HEK293 (cell line): ENCODE measurements at regions not wholly inside any gene's neighbourhood (a gene's known extent, or its start where the extent isn't known, plus 50 kb on each side); places are given as distances from the start of the nearest gene placed in this dataset.
A peak's percentile ranks its signal among the peaks of the same experiment; 100 is the strongest.

Experiments
- CTCF ChIA-PET: fragments of 350-600 bp; formaldehyde crosslinking; extraction: SDS; loops from one replicate; lab custom pipeline; 2021; ENCODE audit warnings: antibody characterized with exemption; lab: Yijun Ruan, JAX
- POLR2A ChIA-PET: fragments of 300-600 bp; formaldehyde crosslinking; extraction: SDS; loops from one replicate; lab custom pipeline; 2020; ENCODE audit warnings: antibody characterized with exemption, inconsistent platforms; lab: Yijun Ruan, JAX
- H3K27ac ChIP-seq: fragments of 200-500 bp; sonication (Bioruptor generic); 2 replicates; pipeline ENCODE4 v1.5.1; 2014; ENCODE audit warnings: low read depth, low read length, control low read depth, inconsistent platforms; ENCODE audit errors: extremely low read depth
- H3K36me3 ChIP-seq, 2 experiments: fragments of 200-500 bp in 1 of 2; sonication (Bioruptor generic) in 1 of 2; 1 replicate in 1 of 2; 2 replicates in 1 of 2; pipeline ENCODE4 v1.5.1; 2014 to 2017; ENCODE audit warnings: inconsistent platforms in 2 of 2, low read length in 2 of 2; ENCODE audit not compliant: control insufficient read depth in 2 of 2, insufficient read depth in 1 of 2
- H3K4me1 ChIP-seq: fragments of 200-500 bp; sonication (Bioruptor generic); 2 replicates; pipeline ENCODE4 v1.5.1; 2014; ENCODE audit warnings: mild to moderate bottlenecking, low read length, inconsistent platforms; ENCODE audit not compliant: control insufficient read depth, insufficient read depth
- H3K4me3 ChIP-seq: 2 replicates; pipeline ENCODE4 v1.5.1; 2011; ENCODE audit warnings: low read depth, mild to moderate bottlenecking, control low read depth, low read length, moderate library complexity
- H3K9me3 ChIP-seq: fragments of 200-500 bp; sonication (Bioruptor generic); 2 replicates; pipeline ENCODE4 v1.5.1; 2014; ENCODE audit warnings: low read depth, low read length, inconsistent platforms; ENCODE audit not compliant: control insufficient read depth, insufficient read depth
- ATF2 ChIP-seq: fragments of 450-650 bp; formaldehyde crosslinking; IDR thresholded peaks from 2 replicates; pipeline ENCODE4 v1.5.1; 2016; ENCODE audit warnings: missing biosample characterization, missing genetic modification characterization, low read depth
- CTCF ChIP-seq: fragments of 450-650 bp; formaldehyde crosslinking; IDR thresholded peaks from 2 replicates; pipeline ENCODE4 v1.5.1; 2016; ENCODE audit warnings: missing biosample characterization, missing genetic modification characterization
- GFI1B ChIP-seq: fragments of 450-650 bp; formaldehyde crosslinking; IDR thresholded peaks from 2 replicates; pipeline ENCODE4 v1.5.1; 2016; ENCODE audit warnings: missing biosample characterization, missing genetic modification characterization
- GLI4 ChIP-seq: fragments of 450-650 bp; formaldehyde crosslinking; IDR thresholded peaks from 2 replicates; pipeline ENCODE4 v1.5.1; 2016; ENCODE audit warnings: missing biosample characterization, missing genetic modification characterization
- GLIS1 ChIP-seq: fragments of 450-650 bp; formaldehyde crosslinking; IDR thresholded peaks from 2 replicates; pipeline ENCODE4 v1.5.1; 2016; ENCODE audit warnings: missing biosample characterization, missing genetic modification characterization
- IKZF3 ChIP-seq: fragments of 450-650 bp; IDR thresholded peaks from 2 replicates; pipeline ENCODE4 v1.5.0; 2018; ENCODE audit warnings: missing biosample characterization, mild to moderate bottlenecking, missing genetic modification characterization, moderate library complexity
- INSM2 ChIP-seq: fragments of 450-650 bp; formaldehyde crosslinking; IDR thresholded peaks from 2 replicates; pipeline ENCODE4 v1.5.1; 2016; ENCODE audit warnings: missing biosample characterization, missing genetic modification characterization
- KLF8 ChIP-seq: fragments of 450-650 bp; formaldehyde crosslinking; IDR thresholded peaks from 2 replicates; pipeline ENCODE4 v1.5.1; 2016; ENCODE audit warnings: missing biosample characterization, missing genetic modification characterization
- SCRT2 ChIP-seq: fragments of 450-650 bp; formaldehyde crosslinking; IDR thresholded peaks from 2 replicates; pipeline ENCODE4 v1.5.1; 2016; ENCODE audit warnings: missing biosample characterization, missing genetic modification characterization
- TCF7L2 ChIP-seq: IDR thresholded peaks from 2 replicates; pipeline ENCODE4 v1.6.1; 2011; ENCODE audit warnings: low read depth, mild to moderate bottlenecking, inconsistent platforms, low read length, moderate library complexity, borderline replicate concordance
- ZBTB17 ChIP-seq: fragments of 450-650 bp; formaldehyde crosslinking; IDR thresholded peaks from 2 replicates; pipeline ENCODE4 v1.5.1; 2016; ENCODE audit warnings: missing biosample characterization, missing genetic modification characterization
- ZNF132 ChIP-seq: fragments of 450-650 bp; formaldehyde crosslinking; IDR thresholded peaks from 2 replicates; pipeline ENCODE4 v1.5.1; 2017; ENCODE audit warnings: missing biosample characterization, missing genetic modification characterization, borderline replicate concordance
- ZNF146 ChIP-seq: fragments of 450-650 bp; formaldehyde crosslinking; IDR thresholded peaks from 2 replicates; pipeline ENCODE4 v1.5.1; 2016; ENCODE audit warnings: missing biosample characterization, missing genetic modification characterization
- ZNF184 ChIP-seq: fragments of 450-650 bp; IDR thresholded peaks from 2 replicates; pipeline ENCODE4 v1.5.1; 2018; ENCODE audit warnings: missing biosample characterization, mild to moderate bottlenecking, missing genetic modification characterization
- ZNF292 ChIP-seq: fragments of 450-650 bp; formaldehyde crosslinking; IDR thresholded peaks from 2 replicates; pipeline ENCODE4 v1.5.1; 2016; ENCODE audit warnings: low read depth, missing biosample characterization, missing genetic modification characterization, borderline replicate concordance
- ZNF37A ChIP-seq: fragments of 450-650 bp; IDR thresholded peaks from 2 replicates; pipeline ENCODE4 v1.5.1; 2018; ENCODE audit warnings: missing biosample characterization, missing genetic modification characterization
- ZNF404 ChIP-seq: fragments of 450-650 bp; formaldehyde crosslinking; IDR thresholded peaks from 2 replicates; pipeline ENCODE4 v1.5.1; 2017; ENCODE audit warnings: missing biosample characterization, missing genetic modification characterization
- ZNF426 ChIP-seq: fragments of 450-650 bp; formaldehyde crosslinking; IDR thresholded peaks from 2 replicates; pipeline ENCODE4 v1.5.1; 2017; ENCODE audit warnings: missing biosample characterization, missing genetic modification characterization, mild to moderate bottlenecking, inconsistent platforms, moderate library complexity
- ZNF433 ChIP-seq: fragments of 450-650 bp; formaldehyde crosslinking; IDR thresholded peaks from 2 replicates; pipeline ENCODE4 v1.5.1; 2016; ENCODE audit warnings: missing biosample characterization, missing genetic modification characterization, low read depth
- ZNF48 ChIP-seq: fragments of 450-650 bp; formaldehyde crosslinking; IDR thresholded peaks from 2 replicates; pipeline ENCODE4 v1.5.1; 2016; ENCODE audit warnings: missing biosample characterization, missing genetic modification characterization
- ZNF600 ChIP-seq: fragments of 450-650 bp; formaldehyde crosslinking; IDR thresholded peaks from 2 replicates; pipeline ENCODE4 v1.5.1; 2016; ENCODE audit warnings: missing biosample characterization, missing genetic modification characterization
- ZNF707 ChIP-seq: fragments of 450-650 bp; formaldehyde crosslinking; IDR thresholded peaks from 2 replicates; pipeline ENCODE4 v1.5.1; 2016; ENCODE audit warnings: missing biosample characterization, missing genetic modification characterization
- TF ChIP-seq, protein P1 (sequence below): fragments of 450-650 bp; formaldehyde crosslinking; IDR thresholded peaks from 2 replicates; pipeline ENCODE4 v1.5.1; 2016; ENCODE audit warnings: missing biosample characterization, missing genetic modification characterization
- TF ChIP-seq, protein P2 (sequence below): fragments of 450-650 bp; formaldehyde crosslinking; IDR thresholded peaks from 2 replicates; pipeline ENCODE4 v1.5.1; 2016; ENCODE audit warnings: missing biosample characterization, missing genetic modification characterization
- TF ChIP-seq, protein P3 (sequence below): fragments of 450-650 bp; formaldehyde crosslinking; IDR thresholded peaks from 2 replicates; pipeline ENCODE4 v1.5.1; 2016; ENCODE audit warnings: missing biosample characterization, missing genetic modification characterization

GRCh38 chr21:16768096-16768495 is 744.7 kb upstream of the CXADR start (continued):
- TF ChIP-seq ZNF707 = no peak
- TF ChIP-seq ZNF132 = no peak
- TF ChIP-seq, protein P1, sequence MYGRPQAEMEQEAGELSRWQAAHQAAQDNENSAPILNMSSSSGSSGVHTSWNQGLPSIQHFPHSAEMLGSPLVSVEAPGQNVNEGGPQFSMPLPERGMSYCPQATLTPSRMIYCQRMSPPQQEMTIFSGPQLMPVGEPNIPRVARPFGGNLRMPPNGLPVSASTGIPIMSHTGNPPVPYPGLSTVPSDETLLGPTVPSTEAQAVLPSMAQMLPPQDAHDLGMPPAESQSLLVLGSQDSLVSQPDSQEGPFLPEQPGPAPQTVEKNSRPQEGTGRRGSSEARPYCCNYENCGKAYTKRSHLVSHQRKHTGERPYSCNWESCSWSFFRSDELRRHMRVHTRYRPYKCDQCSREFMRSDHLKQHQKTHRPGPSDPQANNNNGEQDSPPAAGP (tag by site-specific recombination) = no peak
- no peak for TF ChIP-seq ZNF292 (tag by site-specific recombination)
- no peak for TF ChIP-seq IKZF3
- no peak for TF ChIP-seq GLI4 (tag by site-specific recombination)
- no peak for TF ChIP-seq ZNF37A (tag by site-specific recombination)
- no peak for TF ChIP-seq ZNF433 (tag by site-specific recombination)

DNA sequence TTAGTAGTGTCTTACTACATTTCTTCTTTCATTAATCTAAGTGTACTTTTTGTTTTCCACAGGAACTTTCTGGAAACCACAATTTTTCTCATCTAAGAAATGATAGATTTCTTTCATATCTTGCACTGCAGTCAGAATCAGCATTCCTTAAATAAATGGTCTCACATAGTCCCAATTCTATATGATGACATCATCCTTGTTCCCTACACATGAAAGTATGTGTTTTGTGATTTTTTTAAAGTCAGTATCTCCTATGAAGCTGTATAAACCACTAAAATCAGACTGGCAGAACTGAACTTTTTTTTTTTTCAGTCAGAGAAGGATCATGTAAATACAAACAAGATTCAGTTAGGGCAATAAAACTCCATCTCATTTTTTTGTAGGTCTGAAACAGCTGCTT is 742.6 kb upstream of the CXADR start:
- CTCF ChIA-PET = no interaction called here
- H3K27ac ChIP-seq = no peak overlapping the region

DNA sequence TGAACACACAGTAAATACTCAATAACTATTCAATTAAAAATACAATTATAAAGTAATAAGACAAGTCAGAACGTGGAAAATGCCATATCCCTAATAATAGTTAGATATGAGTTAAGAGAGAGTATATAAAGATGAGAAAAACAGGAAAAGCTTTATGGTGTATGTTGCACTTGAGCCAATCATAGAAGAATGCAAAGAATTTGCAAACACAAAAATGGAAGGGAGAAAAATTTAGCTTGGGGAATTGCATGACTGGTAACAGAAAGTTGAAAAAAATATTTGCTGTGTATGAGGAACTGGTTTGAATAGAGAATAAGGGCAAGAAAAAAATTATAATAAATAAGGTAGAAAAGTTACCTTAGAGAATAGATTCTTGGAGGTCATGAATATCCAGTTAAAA is 739.6 kb upstream of the CXADR start:
- Histone ChIP-seq H3K4me1 (no peaks in the 10 kb centered on the region), H3K36me3 (no peaks in the 10 kb centered on the region), H3K27ac (no peak overlapping the region), H3K9me3 (no peaks in the 10 kb centered on the region), H3K4me3 (no peak overlapping the region)
- no peak for TF ChIP-seq ZNF404 (tag by site-specific recombination)
- TF ChIP-seq, protein P2, sequence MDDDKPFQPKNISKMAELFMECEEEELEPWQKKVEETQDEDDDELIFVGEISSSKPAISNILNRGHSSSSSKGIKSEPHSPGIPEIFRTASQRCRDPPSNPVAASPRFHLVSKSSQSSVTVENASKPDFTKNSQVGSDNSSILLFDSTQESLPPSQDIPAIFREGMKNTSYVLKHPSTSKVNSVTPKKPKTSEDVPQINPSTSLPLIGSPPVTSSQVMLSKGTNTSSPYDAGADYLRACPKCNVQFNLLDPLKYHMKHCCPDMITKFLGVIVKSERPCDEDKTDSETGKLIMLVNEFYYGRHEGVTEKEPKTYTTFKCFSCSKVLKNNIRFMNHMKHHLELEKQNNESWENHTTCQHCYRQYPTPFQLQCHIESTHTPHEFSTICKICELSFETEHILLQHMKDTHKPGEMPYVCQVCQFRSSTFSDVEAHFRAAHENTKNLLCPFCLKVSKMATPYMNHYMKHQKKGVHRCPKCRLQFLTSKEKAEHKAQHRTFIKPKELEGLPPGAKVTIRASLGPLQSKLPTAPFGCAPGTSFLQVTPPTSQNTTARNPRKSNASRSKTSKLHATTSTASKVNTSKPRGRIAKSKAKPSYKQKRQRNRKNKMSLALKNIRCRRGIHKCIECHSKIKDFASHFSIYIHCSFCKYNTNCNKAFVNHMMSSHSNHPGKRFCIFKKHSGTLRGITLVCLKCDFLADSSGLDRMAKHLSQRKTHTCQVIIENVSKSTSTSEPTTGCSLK = no peak
- TF ChIP-seq GFI1B (tag by site-specific recombination) = no peak
- TF ChIP-seq TCF7L2 = no peak
- TF ChIP-seq INSM2 (tag by site-specific recombination) = no peak
- TF ChIP-seq, protein P3, sequence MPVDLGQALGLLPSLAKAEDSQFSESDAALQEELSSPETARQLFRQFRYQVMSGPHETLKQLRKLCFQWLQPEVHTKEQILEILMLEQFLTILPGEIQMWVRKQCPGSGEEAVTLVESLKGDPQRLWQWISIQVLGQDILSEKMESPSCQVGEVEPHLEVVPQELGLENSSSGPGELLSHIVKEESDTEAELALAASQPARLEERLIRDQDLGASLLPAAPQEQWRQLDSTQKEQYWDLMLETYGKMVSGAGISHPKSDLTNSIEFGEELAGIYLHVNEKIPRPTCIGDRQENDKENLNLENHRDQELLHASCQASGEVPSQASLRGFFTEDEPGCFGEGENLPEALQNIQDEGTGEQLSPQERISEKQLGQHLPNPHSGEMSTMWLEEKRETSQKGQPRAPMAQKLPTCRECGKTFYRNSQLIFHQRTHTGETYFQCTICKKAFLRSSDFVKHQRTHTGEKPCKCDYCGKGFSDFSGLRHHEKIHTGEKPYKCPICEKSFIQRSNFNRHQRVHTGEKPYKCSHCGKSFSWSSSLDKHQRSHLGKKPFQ (tag by site-specific recombination) = no peak
- no peak for TF ChIP-seq ZNF426 (tag by site-specific recombination)
- no peak for TF ChIP-seq SCRT2 (tag by site-specific recombination)
- no peak for TF ChIP-seq ZNF600
- TF ChIP-seq GLIS1 (tag by site-specific recombination) = no peak
- TF ChIP-seq CTCF (tag by site-specific recombination) = no peak
- TF ChIP-seq KLF8 (tag by site-specific recombination) = no peak
- no peak for TF ChIP-seq ZBTB17 (tag by site-specific recombination)
- TF ChIP-seq ZNF146 = no peak
- TF ChIP-seq ZNF184 (tag by site-specific recombination) = no peak
- ChIA-PET CTCF (interaction anchor here (0.6 kb wide), 1 partner anchor 203 kb away, joined by 3 read pairs; no protein-coding TSS in a partner anchor), POLR2A (no interaction called here)

More for the DNA sequence above, 742.6 kb upstream of the CXADR start:
- TF ChIP-seq ATF2 (tag by site-specific recombination) = 0 out of 2 replicates have a peak, but pooled peaks have one; percentile 19
- no peak for TF ChIP-seq ZNF48 (tag by site-specific recombination)
- TF ChIP-seq, all 188 proteins: peak for 1
- Histone ChIP-seq H3K9me3 (no peaks in the 10 kb centered on the region), H3K4me3 (no peak overlapping the region), H3K4me1 (no peaks in the 10 kb centered on the region), H3K36me3 (no peaks in the 10 kb centered on the region)
- POLR2A ChIA-PET = no interaction called here
